ENCODE measurements at regions not wholly inside any gene's neighbourhood (a gene's known extent, or its start where the extent isn't known, plus 50 kb on each side); places are given as distances from the start of the nearest gene placed in this dataset.

DNA sequence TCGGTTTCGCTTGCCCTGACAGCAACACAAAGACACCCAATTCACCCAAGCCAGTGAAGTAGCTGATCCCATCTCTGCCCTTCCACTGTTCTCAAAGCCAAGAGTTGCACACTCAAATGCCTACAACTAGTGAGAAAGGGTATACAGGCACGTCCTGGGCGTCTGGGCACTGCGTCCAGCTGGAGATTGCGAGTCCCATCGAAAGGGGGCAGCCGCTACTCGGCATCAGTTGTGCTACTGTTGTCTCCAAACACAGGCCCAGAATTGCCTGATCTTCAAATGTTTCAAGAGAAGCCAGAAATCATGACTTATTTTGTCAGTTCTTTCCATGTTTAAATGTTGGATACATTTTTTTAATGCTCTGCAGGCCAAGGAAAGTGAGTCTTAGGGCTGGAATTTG, 487.8 kb downstream of the BCOR start:
- DNase-seq (ENCODE audit: low read depth), result no peak
- H3K4me3 ChIP-seq (ENCODE audit: low read length), result no peak overlapping the region
- TF ChIP-seq CTCF (conservative IDR thresholded peaks at IDR 0.05; ENCODE audit: low read depth, low read length), result no peak

DNA sequence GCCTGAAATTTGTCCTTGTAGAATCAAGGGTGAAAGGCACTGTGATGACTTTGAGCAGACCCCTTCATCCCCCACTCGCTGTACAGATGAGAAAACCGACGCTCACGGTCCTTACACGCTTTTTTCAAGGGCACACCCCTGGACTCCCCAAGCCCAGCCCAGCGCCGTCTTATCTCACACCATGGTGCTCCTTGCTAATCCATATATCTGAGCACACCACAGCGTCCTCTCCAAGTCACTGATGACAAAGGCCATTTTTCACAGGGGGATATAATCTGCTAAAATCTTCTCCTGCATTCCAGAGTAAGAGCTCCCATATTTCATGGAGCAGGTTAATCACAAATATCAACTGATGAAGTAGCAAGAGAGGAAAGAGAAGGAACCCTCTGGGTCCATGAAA, 486.3 kb downstream of the BCOR start:
- no peak for DNase-seq (ENCODE audit: low read depth)
- TF ChIP-seq CTCF (conservative IDR thresholded peaks at IDR 0.05; ENCODE audit: low read depth, low read length), result no peak
- H3K4me3 ChIP-seq (ENCODE audit: low read length), result no peak overlapping the region

GRCh38 chrX:39613482-39613995, 484.2 kb downstream of the BCOR start:
- TF ChIP-seq CTCF (conservative IDR thresholded peaks at IDR 0.05; ENCODE audit: low read depth, low read length), result no peak
- peak overlapping the region; percentile 25 for H3K4me3 ChIP-seq (ENCODE audit: low read length)
- DNase-seq (ENCODE audit: low read depth), result no peak

DNA sequence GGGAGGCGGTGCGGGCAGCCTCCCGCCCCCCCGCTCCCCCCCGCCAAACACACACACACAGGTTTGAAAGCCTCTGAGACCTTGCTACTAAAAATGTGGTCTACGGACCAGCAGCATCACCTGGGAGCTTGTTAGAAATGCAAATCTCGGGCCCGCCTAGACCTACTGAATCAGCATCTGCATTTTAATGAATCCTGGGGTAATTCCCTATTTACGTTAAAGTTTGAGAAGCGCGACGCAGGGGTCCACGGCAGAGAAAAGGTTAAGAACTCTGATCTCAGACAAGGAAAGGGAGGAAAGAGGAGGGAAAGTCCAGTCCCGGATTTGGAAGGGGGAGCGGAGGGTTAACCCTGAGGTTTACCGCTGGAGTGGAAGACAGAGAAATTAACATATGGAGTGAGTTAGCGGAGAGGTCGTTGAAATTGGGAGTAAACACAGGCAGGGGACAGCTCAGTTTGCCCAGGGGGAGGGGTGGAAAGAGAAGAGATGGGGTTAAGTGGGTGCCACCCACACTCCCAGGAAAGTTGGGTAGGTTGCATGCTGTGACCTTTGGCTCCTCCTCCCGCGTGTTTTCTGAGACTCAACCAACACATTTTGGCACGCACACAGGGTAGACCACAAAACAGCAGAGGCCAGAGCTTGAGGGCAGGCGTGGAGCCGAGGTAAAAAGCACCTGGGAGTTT, 483.6 kb downstream of the BCOR start:
- TF ChIP-seq CTCF (conservative IDR thresholded peaks at IDR 0.05; ENCODE audit: low read depth, low read length), result no peak
- no peak for DNase-seq (ENCODE audit: low read depth)
- peak overlapping the region; percentile 8 for H3K4me3 ChIP-seq (ENCODE audit: low read length)

DNA sequence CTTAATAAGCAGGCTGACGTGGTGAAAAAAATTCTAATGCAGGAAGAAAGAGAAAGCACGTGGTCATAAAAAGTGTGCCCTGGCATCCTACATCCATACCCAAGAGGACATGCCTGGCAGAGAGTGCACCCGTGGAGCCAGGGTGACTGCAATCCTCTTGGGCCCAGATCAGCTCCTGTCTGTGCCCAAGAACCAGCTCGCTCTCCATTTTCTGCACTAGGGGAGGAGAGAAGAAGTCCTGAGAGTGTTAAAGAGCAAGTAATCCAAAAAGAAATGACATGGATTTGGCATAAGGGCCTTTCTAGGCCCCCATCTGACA, 483.1 kb downstream of the BCOR start:
- TF ChIP-seq CTCF (conservative IDR thresholded peaks at IDR 0.05; ENCODE audit: low read depth, low read length), result no peak
- no peak overlapping the region for H3K4me3 ChIP-seq (ENCODE audit: low read length)
- DNase-seq (ENCODE audit: low read depth), result no peak

- no peak for TF ChIP-seq CTCF (conservative IDR thresholded peaks at IDR 0.05; ENCODE audit: low read depth, low read length)
- no peak overlapping the region for H3K4me3 ChIP-seq (ENCODE audit: low read length)
- DNase-seq (ENCODE audit: low read depth), result no peak
Measured at GRCh38 chrX:39616098-39616729, 481.5 kb downstream of the BCOR start.

DNA sequence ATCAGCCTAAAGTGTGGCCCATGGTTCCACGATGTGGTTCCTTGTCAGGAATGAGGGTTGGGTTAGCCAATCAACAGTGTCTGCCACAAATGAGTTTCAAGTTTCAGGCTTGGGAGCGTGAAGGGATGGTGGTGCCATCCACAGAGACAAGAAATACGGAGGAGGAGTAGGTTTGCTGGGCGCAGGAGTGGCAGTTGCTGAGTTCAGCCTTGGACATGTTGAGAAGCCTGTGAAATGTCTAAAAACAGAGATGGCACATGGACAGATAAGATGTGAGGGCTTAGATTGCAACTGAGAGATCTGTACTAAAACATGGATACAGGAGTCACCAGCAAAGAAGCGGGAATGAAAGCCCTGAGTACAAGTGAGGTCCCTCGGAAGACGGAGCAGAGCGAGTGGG, 481.0 kb downstream of the BCOR start:
- DNase-seq (ENCODE audit: low read depth), result no peak
- TF ChIP-seq CTCF (conservative IDR thresholded peaks at IDR 0.05; ENCODE audit: low read depth, low read length), result no peak
- H3K4me3 ChIP-seq (ENCODE audit: low read length), result no peak overlapping the region
